ENCODE measurements at regions not wholly inside any gene's neighbourhood (a gene's known extent, or its start where the extent isn't known, plus 50 kb on each side); places are given as distances from the start of the nearest gene placed in this dataset.

DNA sequence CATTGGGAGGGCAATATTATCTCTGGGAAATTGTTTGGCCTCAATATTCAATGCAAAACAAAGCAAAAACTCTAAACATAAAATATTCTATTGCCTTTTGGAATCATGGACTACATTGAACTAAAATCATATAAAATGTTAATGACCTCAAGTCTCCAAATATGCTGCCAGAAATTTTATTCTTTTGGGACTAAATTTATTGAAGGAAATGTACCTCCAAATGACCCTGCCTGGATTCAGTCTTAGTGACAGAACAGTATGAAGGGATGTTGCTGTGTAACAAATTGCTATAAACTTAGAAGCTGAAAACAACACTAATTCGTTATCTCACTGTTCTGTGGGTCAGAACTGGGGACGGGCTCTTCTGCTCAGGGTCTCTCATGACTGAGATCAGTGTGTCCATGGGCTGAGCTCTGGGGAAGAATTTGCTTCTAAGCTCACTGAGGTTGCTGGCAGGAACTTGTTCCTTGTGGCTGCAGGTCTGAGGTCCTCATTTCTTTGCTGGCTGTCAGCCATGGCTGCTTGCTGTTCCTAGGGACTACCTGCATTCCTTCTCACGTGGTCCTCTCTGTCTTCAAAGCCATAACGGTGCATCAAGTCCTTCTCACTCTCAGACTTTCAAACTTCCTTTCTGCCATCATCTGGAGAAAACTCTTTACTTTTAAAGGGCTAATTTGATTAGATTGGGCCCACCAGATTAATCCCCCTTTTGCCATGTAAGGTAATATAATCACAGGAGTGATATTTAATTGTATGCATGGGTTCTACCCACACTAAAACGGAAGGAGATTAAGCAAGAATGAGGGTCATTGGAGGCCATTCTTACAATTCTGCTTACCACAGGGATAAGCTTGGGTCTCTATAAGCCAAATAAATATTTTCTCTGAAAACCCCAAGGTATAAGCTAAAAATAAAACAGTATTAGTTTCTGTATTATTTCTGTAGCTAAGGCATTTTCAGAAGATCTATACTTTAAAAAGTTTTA lies 149.0 kb downstream of the ADCYAP1 start:
- TF ChIP-seq GATA3 (IDR thresholded peaks at IDR 0.05; ENCODE audit: low read depth, low read length), result no peak
- no peak for TF ChIP-seq GATA2 (IDR thresholded peaks at IDR 0.05; ENCODE audit: low read depth, low read length)

DNA sequence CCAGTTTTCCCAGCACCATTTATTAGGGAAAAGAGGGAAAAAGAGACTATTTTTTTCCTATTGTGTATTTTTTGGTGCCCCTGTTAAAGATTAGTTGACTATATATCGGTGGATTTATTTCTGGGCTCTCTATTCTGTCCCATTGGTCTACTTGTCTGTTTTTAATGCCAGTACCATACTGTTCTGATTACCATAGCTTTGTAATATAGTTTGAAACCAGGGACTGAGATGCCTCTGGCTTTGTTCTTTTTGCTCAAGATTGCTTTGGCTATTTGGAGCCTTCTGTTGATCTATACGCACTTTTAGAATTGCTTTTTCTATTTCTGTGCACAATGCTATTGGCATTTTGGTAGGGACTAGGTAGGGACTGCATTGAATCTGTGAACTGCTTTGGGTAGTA lies 151.7 kb downstream of the ADCYAP1 start:
- TF ChIP-seq GATA2 (IDR thresholded peaks at IDR 0.05; ENCODE audit: low read depth, low read length) (no peak), GATA3 (IDR thresholded peaks at IDR 0.05; ENCODE audit: low read depth, low read length) (no peak)

DNA sequence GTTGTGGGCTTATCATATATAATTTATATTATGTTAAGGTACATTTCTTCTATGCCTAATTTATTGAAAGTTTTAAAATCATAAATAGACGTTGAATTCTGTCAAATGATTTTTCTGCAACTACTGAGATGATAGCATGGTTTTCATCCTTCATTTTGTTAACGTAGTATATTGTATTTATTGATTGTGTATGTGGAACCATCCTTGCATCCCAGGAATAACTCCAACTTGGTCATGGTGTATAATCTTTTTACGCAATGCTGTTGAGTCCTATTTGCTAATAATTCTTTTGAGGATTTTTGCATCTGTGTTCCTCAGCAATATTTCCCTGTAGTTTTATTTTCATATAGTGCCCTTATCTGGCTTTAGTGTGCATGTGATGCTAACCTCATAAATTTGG lies 152.7 kb downstream of the ADCYAP1 start:
- no peak for TF ChIP-seq GATA2 (IDR thresholded peaks at IDR 0.05; ENCODE audit: low read depth, low read length)

- no peak for TF ChIP-seq GATA3 (IDR thresholded peaks at IDR 0.05; ENCODE audit: low read depth, low read length)
- TF ChIP-seq GATA2 (IDR thresholded peaks at IDR 0.05; ENCODE audit: low read depth, low read length), result no peak
Observed at GRCh38 chr18:1062588-1062987, 157.9 kb downstream of the ADCYAP1 start.

DNA sequence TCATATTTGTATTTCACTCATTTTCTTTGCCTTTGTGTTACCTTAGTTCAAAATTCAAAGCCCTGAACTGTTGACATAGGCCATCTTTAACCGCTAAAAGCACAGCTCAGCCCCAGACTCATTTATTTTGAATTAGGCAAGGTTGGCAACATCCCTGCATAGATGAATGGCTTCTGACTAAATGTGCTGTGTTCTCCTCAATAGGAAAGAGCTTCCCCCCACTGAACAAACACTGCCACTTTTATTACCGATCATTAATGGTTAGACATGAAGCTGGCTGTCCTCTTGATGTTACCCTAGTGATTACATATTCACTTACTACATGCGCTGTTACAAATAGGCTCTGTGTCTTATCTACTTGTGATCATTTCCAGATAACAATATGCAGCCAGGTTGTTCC lies 170.7 kb downstream of the ADCYAP1 start:
- TF ChIP-seq GATA2 (IDR thresholded peaks at IDR 0.05; ENCODE audit: low read depth, low read length), result no peak
- no peak for TF ChIP-seq GATA3 (IDR thresholded peaks at IDR 0.05; ENCODE audit: low read depth, low read length)

DNA sequence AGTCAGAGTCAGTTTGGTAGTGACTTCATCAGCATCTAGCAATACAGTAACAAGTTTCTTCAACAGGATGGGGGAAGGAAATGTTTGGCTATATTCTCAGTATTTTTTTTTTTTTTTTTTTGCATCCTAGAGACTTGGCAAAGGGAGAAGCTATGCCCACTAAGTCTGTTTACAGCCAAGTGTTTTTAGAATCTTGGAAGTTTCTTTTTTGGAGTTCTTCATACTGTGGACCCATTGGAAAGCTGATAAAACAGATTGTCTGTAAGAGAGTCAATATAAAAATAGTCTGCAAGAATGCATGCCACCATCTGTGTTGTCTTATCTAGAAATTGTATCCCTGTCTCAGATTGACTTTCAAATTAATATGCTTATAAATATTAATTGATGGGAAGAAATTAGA lies 171.2 kb downstream of the ADCYAP1 start:
- no peak for TF ChIP-seq GATA3 (IDR thresholded peaks at IDR 0.05; ENCODE audit: low read depth, low read length)
- TF ChIP-seq GATA2 (IDR thresholded peaks at IDR 0.05; ENCODE audit: low read depth, low read length), result no peak

- TF ChIP-seq GATA3 (IDR thresholded peaks at IDR 0.05; ENCODE audit: low read depth, low read length), result no peak
- no peak for TF ChIP-seq GATA2 (IDR thresholded peaks at IDR 0.05; ENCODE audit: low read depth, low read length)
Observed at GRCh38 chr18:1078301-1078700, 173.6 kb downstream of the ADCYAP1 start.

GRCh38 chr18:1090758-1091157 lies 186.1 kb downstream of the ADCYAP1 start:
- no peak for TF ChIP-seq GATA3 (IDR thresholded peaks at IDR 0.05; ENCODE audit: low read depth, low read length)

DNA sequence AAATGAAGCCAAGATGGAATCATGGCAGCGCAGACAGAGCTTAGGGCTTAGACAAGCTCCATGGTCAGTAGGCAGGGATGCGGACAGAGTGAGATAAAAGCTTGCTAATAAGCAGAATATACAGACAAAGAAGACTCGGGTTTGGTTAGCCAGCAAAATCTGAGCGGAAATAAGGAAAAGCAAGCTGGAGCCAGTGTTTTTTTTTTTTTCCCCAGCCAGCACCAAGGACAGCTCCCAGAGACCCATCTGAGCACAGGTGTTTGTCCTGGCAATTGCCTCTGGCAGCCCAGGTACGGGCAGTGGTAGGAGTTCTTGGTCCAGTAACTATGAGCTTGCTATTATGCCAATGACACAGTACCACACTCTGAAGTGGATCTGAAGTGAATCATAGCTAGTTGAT lies 187.6 kb downstream of the ADCYAP1 start:
- TF ChIP-seq GATA3 (IDR thresholded peaks at IDR 0.05; ENCODE audit: low read depth, low read length), result no peak

DNA sequence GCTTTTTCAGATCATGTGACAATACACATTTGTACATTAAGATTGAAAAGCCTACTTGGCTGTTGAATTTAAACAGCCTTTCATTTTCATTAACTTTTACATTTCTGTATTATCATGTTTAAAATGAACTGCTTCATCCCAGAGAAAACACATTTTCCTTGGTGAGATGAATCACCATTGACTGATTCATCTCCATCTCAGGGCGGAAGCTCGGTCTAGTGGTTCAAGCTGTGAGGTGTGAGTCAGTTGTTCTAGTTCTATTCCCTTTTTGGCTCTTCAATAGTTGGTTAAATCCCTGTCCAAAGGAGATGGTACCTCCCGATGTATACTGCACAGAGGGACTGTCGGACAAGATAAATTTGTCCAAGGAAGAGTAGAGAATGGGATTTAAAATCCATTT lies 189.7 kb downstream of the ADCYAP1 start:
- no peak for TF ChIP-seq GATA3 (IDR thresholded peaks at IDR 0.05; ENCODE audit: low read depth, low read length)
- TF ChIP-seq GATA2 (IDR thresholded peaks at IDR 0.05; ENCODE audit: low read depth, low read length), result no peak

GRCh38 chr18:1102848-1103247 lies 198.2 kb downstream of the ADCYAP1 start:
- TF ChIP-seq GATA3 (IDR thresholded peaks at IDR 0.05; ENCODE audit: low read depth, low read length) (no peak), GATA2 (IDR thresholded peaks at IDR 0.05; ENCODE audit: low read depth, low read length) (no peak)

DNA sequence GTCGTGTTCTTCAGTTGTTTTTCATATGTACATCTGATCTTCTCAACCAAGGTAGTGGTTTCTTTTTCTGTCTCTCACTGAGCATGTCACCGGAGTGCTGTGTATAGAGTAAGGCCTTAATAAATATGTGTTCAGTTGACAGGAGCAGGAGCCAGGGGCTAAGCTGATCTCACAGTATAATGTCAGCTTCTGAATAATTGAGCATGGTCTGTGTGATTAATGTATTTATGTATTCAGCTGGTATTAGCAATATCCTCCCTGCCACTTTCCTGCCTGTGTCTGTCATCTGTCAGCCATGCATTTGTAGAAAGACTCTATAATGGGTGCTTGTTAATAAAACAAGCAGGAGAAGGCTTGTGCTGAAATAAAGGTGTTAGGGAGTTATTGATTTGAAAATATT lies 198.9 kb downstream of the ADCYAP1 start:
- TF ChIP-seq GATA2 (IDR thresholded peaks at IDR 0.05; ENCODE audit: low read depth, low read length) (no peak), GATA3 (IDR thresholded peaks at IDR 0.05; ENCODE audit: low read depth, low read length) (no peak)

DNA sequence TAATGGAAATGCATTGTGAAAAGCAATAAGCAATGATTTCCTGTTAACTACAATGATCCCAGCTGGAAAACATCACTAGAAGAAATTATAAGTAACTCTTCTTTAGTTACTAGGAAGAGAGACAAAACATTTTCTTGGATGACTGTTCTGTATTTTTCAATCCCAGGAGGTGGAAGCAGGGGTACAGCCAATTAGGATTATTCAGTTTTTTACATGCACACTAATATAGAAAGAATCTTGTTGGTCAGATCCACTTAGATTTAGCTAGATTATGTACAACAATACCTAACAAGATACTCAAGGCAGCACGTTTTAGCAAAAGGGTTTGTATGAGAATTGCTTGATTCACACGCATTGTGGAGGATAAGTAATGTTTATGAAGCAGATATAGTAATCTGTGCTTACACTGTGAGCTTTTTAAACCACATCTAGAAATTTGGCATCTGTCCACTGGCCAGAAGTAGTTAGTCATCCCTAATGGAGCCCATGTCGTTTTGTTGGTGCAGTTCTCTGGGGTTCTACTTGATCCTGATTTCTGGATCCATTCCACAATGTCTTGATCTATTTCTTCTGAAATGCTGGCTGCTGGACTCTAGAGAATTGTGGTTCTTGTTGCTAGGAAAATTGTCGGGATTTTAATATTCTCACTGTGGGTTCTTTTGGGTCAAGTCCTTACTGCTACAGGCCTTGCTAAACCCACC lies 199.7 kb downstream of the ADCYAP1 start:
- TF ChIP-seq GATA3 (IDR thresholded peaks at IDR 0.05; ENCODE audit: low read depth, low read length) (no peak), GATA2 (IDR thresholded peaks at IDR 0.05; ENCODE audit: low read depth, low read length) (no peak)

DNA sequence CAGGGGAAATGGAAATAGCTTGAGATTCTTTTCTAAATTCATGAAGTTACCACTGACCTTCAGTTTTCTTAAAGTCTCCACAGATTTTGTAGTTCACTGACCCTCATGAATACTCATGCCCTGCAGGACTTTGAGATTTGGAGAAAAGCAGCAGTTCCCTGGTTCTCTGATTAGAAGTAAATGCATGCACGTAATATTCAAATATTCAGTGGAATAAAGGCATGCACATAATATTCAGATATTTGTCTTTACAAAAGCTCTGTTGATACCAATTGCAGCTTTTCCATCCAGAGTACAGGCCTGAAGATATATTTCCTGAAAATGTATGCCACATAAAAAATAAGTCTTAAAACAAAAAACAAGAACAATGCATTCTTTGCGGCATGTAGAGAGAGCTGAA lies 219.8 kb downstream of the ADCYAP1 start:
- TF ChIP-seq GATA2 (IDR thresholded peaks at IDR 0.05; ENCODE audit: low read depth, low read length) (no peak), GATA3 (IDR thresholded peaks at IDR 0.05; ENCODE audit: low read depth, low read length) (no peak)

DNA sequence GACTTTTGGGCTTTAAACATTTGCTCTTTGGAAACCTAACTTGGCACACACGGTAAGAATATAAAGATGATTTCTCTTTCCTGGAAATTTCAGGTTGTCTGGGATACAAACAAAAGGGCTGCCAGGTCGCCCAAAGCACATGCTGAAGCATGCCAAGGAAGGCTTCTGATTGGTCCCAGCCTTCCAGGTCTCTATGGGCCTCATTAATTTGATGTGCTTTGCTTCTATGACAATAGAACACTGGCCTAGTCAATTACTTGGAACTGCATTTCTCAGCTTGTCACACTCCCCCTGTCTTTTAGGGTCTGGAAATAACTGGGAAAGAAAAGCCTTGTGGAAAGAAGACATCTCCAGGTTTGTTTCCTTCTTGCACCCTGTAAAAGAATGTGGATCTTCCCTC lies 228.9 kb downstream of the ADCYAP1 start:
- no peak for TF ChIP-seq GATA2 (IDR thresholded peaks at IDR 0.05; ENCODE audit: low read depth, low read length)
- TF ChIP-seq GATA3 (IDR thresholded peaks at IDR 0.05; ENCODE audit: low read depth, low read length), result no peak
